KMS-11 (cell line): ENCODE measurements at regions not wholly inside any gene's neighbourhood (a gene's known extent, or its start where the extent isn't known, plus 50 kb on each side); places are given as distances from the start of the nearest gene placed in this dataset.

Experiments used
- H2AFZ ChIP-seq: fragments of 200-600 bp; sonication (generic); 2 replicates; pipeline ENCODE4 v1.6.1; 2016; ENCODE audit warnings: antibody characterized with exemption, mixed run types, low read depth
- H3K27ac ChIP-seq: fragments of 200-600 bp; sonication (generic); 2 replicates; pipeline ENCODE4 v1.6.1; 2016; ENCODE audit warnings: mild to moderate bottlenecking, mixed run types
- H3K27me3 ChIP-seq: fragments of 200-600 bp; sonication (generic); 2 replicates; pipeline ENCODE4 v1.6.1; 2017; ENCODE audit warnings: mild to moderate bottlenecking, low read depth, mixed run types, moderate library complexity; ENCODE audit not compliant: insufficient read depth
- H3K36me3 ChIP-seq: fragments of 200-600 bp; sonication (generic); 2 replicates; pipeline ENCODE4 v1.6.1; 2017; ENCODE audit warnings: mild to moderate bottlenecking, mixed run types; ENCODE audit not compliant: insufficient read depth
- H3K4me1 ChIP-seq: fragments of 200-600 bp; sonication (generic); 2 replicates; pipeline ENCODE4 v1.6.1; 2016; ENCODE audit warnings: mild to moderate bottlenecking, low read depth, mixed run types; ENCODE audit not compliant: poor library complexity, severe bottlenecking
- H3K4me2 ChIP-seq: fragments of 200-600 bp; sonication (generic); 2 replicates; pipeline ENCODE4 v1.7.0; 2016; ENCODE audit warnings: mild to moderate bottlenecking, mixed run types
- H3K4me3 ChIP-seq: fragments of 200-600 bp; sonication (generic); IDR thresholded peaks from 2 replicates; pipeline ENCODE4 v1.6.1; 2017; ENCODE audit warnings: low read depth, low read length, mixed read lengths; ENCODE audit not compliant: insufficient read depth
- H3K79me2 ChIP-seq: fragments of 200-600 bp; sonication (generic); 2 replicates; pipeline ENCODE4 v1.6.1; 2016; ENCODE audit warnings: low read depth, mixed run types; ENCODE audit not compliant: insufficient read depth
- H3K9ac ChIP-seq: fragments of 200-600 bp; sonication (generic); 2 replicates; pipeline ENCODE4 v1.6.1; 2016; ENCODE audit warnings: mild to moderate bottlenecking, mixed run types
- H4K20me1 ChIP-seq: fragments of 200-600 bp; sonication (generic); 2 replicates; pipeline ENCODE4 v1.6.1; 2016; ENCODE audit warnings: mild to moderate bottlenecking, mixed run types; ENCODE audit not compliant: insufficient read depth
- TF ChIP-seq, protein P1 (sequence below): fragments of 200-600 bp; sonication (generic); conservative IDR thresholded peaks from 2 replicates; pipeline ENCODE4 v1.6.1; 2017; ENCODE audit warnings: low read depth, mild to moderate bottlenecking, antibody characterized with exemption, low read length, moderate library complexity, mixed read lengths

- Histone ChIP-seq H3K9ac (no peak overlapping the region), H3K79me2 (no peaks in the 10 kb centered on the region), H4K20me1 (no peaks in the 10 kb centered on the region), H3K36me3 (no peaks in the 10 kb centered on the region), H2AFZ (no peak overlapping the region), H3K27ac (no peak overlapping the region), H3K4me2 (no peak overlapping the region), H3K27me3 (no peaks in the 10 kb centered on the region), H3K4me3 (no peak overlapping the region), H3K4me1 (no peaks in the 10 kb centered on the region)
- TF ChIP-seq, protein P1, sequence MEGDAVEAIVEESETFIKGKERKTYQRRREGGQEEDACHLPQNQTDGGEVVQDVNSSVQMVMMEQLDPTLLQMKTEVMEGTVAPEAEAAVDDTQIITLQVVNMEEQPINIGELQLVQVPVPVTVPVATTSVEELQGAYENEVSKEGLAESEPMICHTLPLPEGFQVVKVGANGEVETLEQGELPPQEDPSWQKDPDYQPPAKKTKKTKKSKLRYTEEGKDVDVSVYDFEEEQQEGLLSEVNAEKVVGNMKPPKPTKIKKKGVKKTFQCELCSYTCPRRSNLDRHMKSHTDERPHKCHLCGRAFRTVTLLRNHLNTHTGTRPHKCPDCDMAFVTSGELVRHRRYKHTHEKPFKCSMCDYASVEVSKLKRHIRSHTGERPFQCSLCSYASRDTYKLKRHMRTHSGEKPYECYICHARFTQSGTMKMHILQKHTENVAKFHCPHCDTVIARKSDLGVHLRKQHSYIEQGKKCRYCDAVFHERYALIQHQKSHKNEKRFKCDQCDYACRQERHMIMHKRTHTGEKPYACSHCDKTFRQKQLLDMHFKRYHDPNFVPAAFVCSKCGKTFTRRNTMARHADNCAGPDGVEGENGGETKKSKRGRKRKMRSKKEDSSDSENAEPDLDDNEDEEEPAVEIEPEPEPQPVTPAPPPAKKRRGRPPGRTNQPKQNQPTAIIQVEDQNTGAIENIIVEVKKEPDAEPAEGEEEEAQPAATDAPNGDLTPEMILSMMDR = no peak
Measured at GRCh38 chr19:30652751-30653150, 280.6 kb downstream of the ZNF536 start.

DNA sequence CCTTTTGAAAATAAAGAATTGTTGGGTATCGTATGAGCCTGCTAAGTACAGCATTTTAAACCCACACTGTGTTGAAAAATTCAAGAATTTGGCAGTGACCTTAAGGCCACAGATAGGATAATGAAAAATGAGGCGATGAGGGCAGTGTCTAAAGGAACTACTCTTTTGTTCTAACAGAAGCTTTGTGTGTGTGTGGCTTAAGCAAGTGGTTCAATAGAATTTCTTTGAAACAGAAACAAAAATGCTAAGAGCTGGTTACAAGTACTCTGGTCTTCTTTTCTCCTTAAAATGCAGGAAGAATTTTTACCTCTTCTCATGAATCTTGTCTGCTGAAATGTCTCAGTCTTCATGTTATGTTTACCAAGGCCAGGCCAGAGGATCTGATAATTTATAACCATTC, 279.5 kb downstream of the ZNF536 start:
- H3K9ac ChIP-seq = no peak overlapping the region
- no peaks in the 10 kb centered on the region for H4K20me1 ChIP-seq
- H3K27me3 ChIP-seq = no peaks in the 10 kb centered on the region
- TF ChIP-seq, protein P1 = no peak
- H2AFZ ChIP-seq = no peak overlapping the region
- no peaks in the 10 kb centered on the region for H3K79me2 ChIP-seq
- no peaks in the 10 kb centered on the region for H3K36me3 ChIP-seq
- H3K4me1 ChIP-seq = no peaks in the 10 kb centered on the region
- H3K4me2 ChIP-seq = no peak overlapping the region
- no peak overlapping the region for H3K27ac ChIP-seq
- no peak overlapping the region for H3K4me3 ChIP-seq

GRCh38 chr19:30651066-30651465, 278.9 kb downstream of the ZNF536 start:
- Histone ChIP-seq H2AFZ (no peak overlapping the region), H3K36me3 (no peaks in the 10 kb centered on the region), H3K27ac (no peak overlapping the region), H3K27me3 (no peaks in the 10 kb centered on the region), H3K4me1 (no peaks in the 10 kb centered on the region), H3K9ac (no peak overlapping the region), H3K79me2 (no peaks in the 10 kb centered on the region), H4K20me1 (no peaks in the 10 kb centered on the region), H3K4me3 (no peak overlapping the region), H3K4me2 (no peak overlapping the region)
- TF ChIP-seq, protein P1 = no peak

GRCh38 chr19:30649934-30650614, 277.9 kb downstream of the ZNF536 start:
- no peak overlapping the region for H3K9ac ChIP-seq
- no peak overlapping the region for H2AFZ ChIP-seq
- no peaks in the 10 kb centered on the region for H3K79me2 ChIP-seq
- no peak overlapping the region for H3K27ac ChIP-seq
- no peaks in the 10 kb centered on the region for H3K36me3 ChIP-seq
- no peaks in the 10 kb centered on the region for H4K20me1 ChIP-seq
- H3K4me1 ChIP-seq = no peaks in the 10 kb centered on the region
- no peaks in the 10 kb centered on the region for H3K27me3 ChIP-seq
- no peak overlapping the region for H3K4me3 ChIP-seq
- H3K4me2 ChIP-seq = no peak overlapping the region
- TF ChIP-seq, protein P1 = peak; percentile 86
